SH-SY5Y (cell line): ENCODE measurements at regions not wholly inside any gene's neighbourhood (a gene's known extent, or its start where the extent isn't known, plus 50 kb on each side); places are given as distances from the start of the nearest gene placed in this dataset.

Experiments
- GATA2 ChIP-seq: IDR thresholded peaks from 2 replicates; pipeline ENCODE4 v1.6.1; 2011; ENCODE audit warnings: mild to moderate bottlenecking, low read depth, low read length
- GATA3 ChIP-seq: IDR thresholded peaks from 2 replicates; pipeline ENCODE4 v1.6.1; 2011; ENCODE audit warnings: low read depth, mild to moderate bottlenecking, low read length, moderate library complexity

- no peak for TF ChIP-seq GATA2
- TF ChIP-seq GATA3: no peak
Observed at GRCh38 chr18:10113121-10114022, 199.6 kb downstream of the VAPA start.
